HCT116 (cell line): ENCODE measurements at regions not wholly inside any gene's neighbourhood (a gene's known extent, or its start where the extent isn't known, plus 50 kb on each side); places are given as distances from the start of the nearest gene placed in this dataset.

ENCODE experiments used
- ATAC-seq: fragments of 200-7000 bp; cut with Tn5 transposase; 2 replicates; pipeline ENCODE4 v1.9.1; 2020; ENCODE audit warnings: mild to moderate bottlenecking, moderate library complexity
- BruUV-seq: library from RNA; stranded (reverse); fragments of 400-500 nt; replicated peaks from 2 replicates; lab custom pipeline; 2021; lab: Mats Ljungman, UMichigan
- CTCF ChIA-PET: fragments of 300-600 bp; sonication (Branson Sonifier 250); formaldehyde crosslinking; loops from one replicate; lab custom pipeline; 2021; ENCODE audit warnings: antibody characterized with exemption; lab: Charles Lee
- POLR2A ChIA-PET: fragments of 300-600, 350-600 bp; sonication (Branson Sonifier 250); formaldehyde crosslinking; loops from one replicate; lab custom pipeline; 2021; ENCODE audit warnings: antibody characterized with exemption; lab: Charles Lee
- RAD21 ChIA-PET, 2 experiments: fragments of 300-600 bp; sonication (Branson Sonifier 250); formaldehyde crosslinking; loops; one replicate each; lab custom pipeline; 2023; ENCODE audit warnings: low total read pairs in 2 of 2; ENCODE audit not compliant: uncharacterized antibody in 2 of 2, unreplicated experiment in 2 of 2, low non-redundant PET in 1 of 2; lab: Charles Lee
- DNase-seq: peaks from one replicate; pipeline ENCODE4 v3.0.0-alpha.2; 2010; ENCODE audit warnings: low read depth, low spot score
- H2AFZ ChIP-seq: fragments of 200-600 bp; shearing (Covaris generic), sonication (generic); 2 replicates; pipeline ENCODE4 v1.6.1; 2017; ENCODE audit warnings: low read depth, mixed run types, mixed read lengths, antibody characterized with exemption, low read length; ENCODE audit not compliant: poor library complexity, severe bottlenecking
- H3K27ac ChIP-seq: 2 replicates; pipeline ENCODE4 v1.5.1; 2012; ENCODE audit warnings: low read depth, low read length
- H3K27me3 ChIP-seq: fragments of 200-600 bp; sonication (generic); 2 replicates; pipeline ENCODE4 v1.6.1; 2016; ENCODE audit warnings: mixed run types, low read length, mixed read lengths; ENCODE audit not compliant: insufficient read depth
- H3K36me3 ChIP-seq, 2 experiments: fragments of 200-500 bp in 1 of 2; fragments of 200-600 bp in 1 of 2; sonication (Bioruptor generic) in 1 of 2; sonication (generic) in 1 of 2; 2 replicates each; pipeline versions ENCODE4 v1.5.1 to v1.6.1; 2014 to 2016; ENCODE audit warnings: low read length in 2 of 2, inconsistent platforms in 1 of 2, mixed read lengths in 1 of 2, mixed run types in 1 of 2; ENCODE audit not compliant: insufficient read depth in 2 of 2, control insufficient read depth in 1 of 2
- H3K4me1 ChIP-seq, 2 experiments: fragments of 200-600 bp in 1 of 2; sonication (generic) in 1 of 2; 2 replicates each; pipeline versions ENCODE4 v1.5.1 to v1.6.1; 2012 to 2017; ENCODE audit warnings: low read length in 2 of 2, inconsistent platforms in 1 of 2, mild to moderate bottlenecking in 1 of 2, mixed read lengths in 1 of 2, mixed run types in 1 of 2, moderate library complexity in 1 of 2; ENCODE audit not compliant: insufficient read depth in 2 of 2, control insufficient read depth in 1 of 2
- H3K4me2 ChIP-seq: fragments of 200-600 bp; sonication (generic); 2 replicates; pipeline ENCODE4 v1.6.1; 2017; ENCODE audit warnings: mixed run types, low read length, mixed read lengths
- H3K4me3 ChIP-seq, 2 experiments: fragments of 200-600 bp in 1 of 2; sonication (generic) in 1 of 2; replicated peaks in 1 of 2; 2 replicates each; pipeline ENCODE4 v1.5.1; 2011 to 2016; ENCODE audit warnings: low read length in 2 of 2, control low read depth in 1 of 2, low read depth in 1 of 2, mild to moderate bottlenecking in 1 of 2, mixed read lengths in 1 of 2, mixed run types in 1 of 2
- H3K79me2 ChIP-seq: fragments of 200-600 bp; sonication (generic); 2 replicates; pipeline ENCODE4 v1.6.1; 2017; ENCODE audit warnings: mild to moderate bottlenecking, mixed run types, low read length, moderate library complexity, mixed read lengths; ENCODE audit not compliant: insufficient read depth
- H3K9ac ChIP-seq: fragments of 200-600 bp; sonication (generic); 2 replicates; pipeline ENCODE4 v1.6.1; 2016; ENCODE audit warnings: low read length, mixed read lengths
- H3K9me2 ChIP-seq: fragments of 200-600 bp; sonication (generic), shearing (Covaris generic); 2 replicates; pipeline ENCODE4 v1.6.1; 2017; ENCODE audit warnings: mixed run types, mild to moderate bottlenecking, moderate library complexity; ENCODE audit not compliant: insufficient read depth
- H3K9me3 ChIP-seq, 2 experiments: fragments of 200-500 bp in 1 of 2; fragments of 200-600 bp in 1 of 2; sonication (Bioruptor generic) in 1 of 2; sonication (generic) in 1 of 2; 2 replicates each; pipeline ENCODE4 v1.6.1; 2014 to 2017; ENCODE audit warnings: low read length in 2 of 2, mixed read lengths in 2 of 2, inconsistent platforms in 1 of 2, low read depth in 1 of 2, mild to moderate bottlenecking in 1 of 2, mixed run types in 1 of 2, moderate library complexity in 1 of 2; ENCODE audit not compliant: control insufficient read depth in 1 of 2, insufficient read depth in 1 of 2
- H4K20me1 ChIP-seq: fragments of 200-600 bp; sonication (generic), shearing (Covaris generic); 2 replicates; pipeline ENCODE4 v1.6.1; 2017; ENCODE audit warnings: mixed run types, mild to moderate bottlenecking, moderate library complexity; ENCODE audit not compliant: insufficient read depth
- EGR1 ChIP-seq: IDR thresholded peaks from 2 replicates; pipeline ENCODE4 v1.6.1; 2012; ENCODE audit warnings: low read depth
- ELF1 ChIP-seq: IDR thresholded peaks from 2 replicates; pipeline ENCODE4 v1.6.1; 2012; ENCODE audit warnings: low read depth, borderline replicate concordance
- JUND ChIP-seq: IDR thresholded peaks from 2 replicates; pipeline ENCODE4 v1.6.1; 2012
- MAX ChIP-seq: IDR thresholded peaks from 2 replicates; pipeline ENCODE4 v1.6.1; 2012
- REST ChIP-seq: IDR thresholded peaks from 2 replicates; pipeline ENCODE4 v1.6.1; 2012; ENCODE audit warnings: low read depth
- ZBTB33 ChIP-seq: IDR thresholded peaks from 2 replicates; pipeline ENCODE4 v1.6.1; 2011; ENCODE audit warnings: mild to moderate bottlenecking, low read length, moderate library complexity; ENCODE audit not compliant: insufficient replicate concordance; ENCODE audit errors: extremely low read depth
- ZNF274 ChIP-seq: fragments of 200-500 bp; sonication (Bioruptor generic); IDR thresholded peaks from 2 replicates; pipeline ENCODE4 v1.6.1; 2014; ENCODE audit warnings: mild to moderate bottlenecking, low read depth, low read length, inconsistent platforms
- intact Hi-C: fragments of 100-400 bp; cut with micrococcal nuclease; formaldehyde crosslinking; loops from 2 replicates; pipeline ENCODE4 v1.10.0; 2022

DNA sequence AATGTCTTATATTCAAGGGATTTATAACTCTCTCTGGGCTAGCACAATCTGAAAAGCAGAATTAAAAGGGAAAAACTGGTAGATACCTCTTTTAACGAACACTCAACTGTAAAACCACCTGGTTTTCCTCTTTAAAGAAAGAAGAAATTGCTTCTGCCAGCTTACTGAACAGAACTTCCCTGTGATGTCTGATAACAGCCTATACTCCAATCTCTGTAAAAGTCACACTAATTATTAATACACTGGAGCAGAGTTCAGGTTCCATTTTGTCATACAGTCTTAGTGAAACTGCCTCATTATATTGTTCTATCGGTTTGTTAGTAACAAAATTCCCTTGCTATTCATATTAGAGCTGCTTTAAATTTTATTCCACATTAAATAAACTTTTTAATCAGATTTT lies 251.0 kb upstream of the STARD13 start:
- no peak overlapping the region for H3K4me2 ChIP-seq
- H3K79me2 ChIP-seq, result no peaks in the 10 kb centered on the region
- DNase-seq (no peak), ATAC-seq (no peak)
- POLR2A ChIA-PET, result no interaction called here
- H3K9me3 ChIP-seq, result no peaks in the 10 kb centered on the region
- peaks cover 4% of the 10 kb centered on the region in 2 experiments; a peak in 2 of 4 replicates for H3K4me1 ChIP-seq
- TF ChIP-seq ZNF274, result no peak
- TF ChIP-seq ELF1, result no peak
- no peak for TF ChIP-seq REST
- no peak for TF ChIP-seq MAX
- no peak for TF ChIP-seq JUND
- no peak for TF ChIP-seq EGR1
- TF ChIP-seq ZBTB33, result no peak
- H4K20me1 ChIP-seq, result no peaks in the 10 kb centered on the region
- H3K27ac ChIP-seq, result no peak overlapping the region
- H2AFZ ChIP-seq, result no peak overlapping the region
- H3K9ac ChIP-seq, result no peak overlapping the region
- CTCF ChIA-PET, result no interaction called here
- intact Hi-C loops, result no loop called here
- H3K36me3 ChIP-seq, result no peaks in the 10 kb centered on the region
- no TSS peak for BruUV-seq
- no peak overlapping the region for H3K4me3 ChIP-seq
- no peaks in the 10 kb centered on the region for H3K27me3 ChIP-seq
- no peaks in the 10 kb centered on the region for H3K9me2 ChIP-seq
- RAD21 ChIA-PET, result no interaction called here
